Coronary artery (tissue), 2 donors: ENCODE measurements at regions not wholly inside any gene's neighbourhood (a gene's known extent, or its start where the extent isn't known, plus 50 kb on each side); places are given as distances from the start of the nearest gene placed in this dataset.

ENCODE experiments used
- DNase-seq: peaks from one replicate; pipeline ENCODE4 v3.0.0-alpha.2; 2017; ENCODE audit warnings: low spot score
- H3K27ac ChIP-seq, 2 donors: fragments of 200-600 bp; sonication (generic); one replicate each; pipeline ENCODE4 v1.5.1; 2016 to 2019
- H3K4me3 ChIP-seq: fragments of 200-600 bp; sonication (generic); 2 replicates; pipeline ENCODE4 v1.5.1; 2016; ENCODE audit warnings: mild to moderate bottlenecking, moderate library complexity
- TF ChIP-seq, protein P1 (sequence below): fragments of 200-600 bp; sonication (generic); IDR thresholded peaks from one replicate; pipeline ENCODE4 v1.5.1; 2019; ENCODE audit warnings: antibody characterized with exemption

GRCh38 chr3:152538518-152538917, 269.8 kb downstream of the MBNL1 start:
- DNase-seq: no peak
- Histone ChIP-seq H3K27ac (no peak overlapping the region), H3K4me3 (no peak overlapping the region)
- TF ChIP-seq, protein P1, sequence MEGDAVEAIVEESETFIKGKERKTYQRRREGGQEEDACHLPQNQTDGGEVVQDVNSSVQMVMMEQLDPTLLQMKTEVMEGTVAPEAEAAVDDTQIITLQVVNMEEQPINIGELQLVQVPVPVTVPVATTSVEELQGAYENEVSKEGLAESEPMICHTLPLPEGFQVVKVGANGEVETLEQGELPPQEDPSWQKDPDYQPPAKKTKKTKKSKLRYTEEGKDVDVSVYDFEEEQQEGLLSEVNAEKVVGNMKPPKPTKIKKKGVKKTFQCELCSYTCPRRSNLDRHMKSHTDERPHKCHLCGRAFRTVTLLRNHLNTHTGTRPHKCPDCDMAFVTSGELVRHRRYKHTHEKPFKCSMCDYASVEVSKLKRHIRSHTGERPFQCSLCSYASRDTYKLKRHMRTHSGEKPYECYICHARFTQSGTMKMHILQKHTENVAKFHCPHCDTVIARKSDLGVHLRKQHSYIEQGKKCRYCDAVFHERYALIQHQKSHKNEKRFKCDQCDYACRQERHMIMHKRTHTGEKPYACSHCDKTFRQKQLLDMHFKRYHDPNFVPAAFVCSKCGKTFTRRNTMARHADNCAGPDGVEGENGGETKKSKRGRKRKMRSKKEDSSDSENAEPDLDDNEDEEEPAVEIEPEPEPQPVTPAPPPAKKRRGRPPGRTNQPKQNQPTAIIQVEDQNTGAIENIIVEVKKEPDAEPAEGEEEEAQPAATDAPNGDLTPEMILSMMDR: no peak

- DNase-seq: no peak
- Histone ChIP-seq H3K27ac (no peak overlapping the region), H3K4me3 (no peak overlapping the region)
- TF ChIP-seq, protein P1: no peak
Observed at GRCh38 chr3:152539191-152539764, 270.5 kb downstream of the MBNL1 start.

DNA sequence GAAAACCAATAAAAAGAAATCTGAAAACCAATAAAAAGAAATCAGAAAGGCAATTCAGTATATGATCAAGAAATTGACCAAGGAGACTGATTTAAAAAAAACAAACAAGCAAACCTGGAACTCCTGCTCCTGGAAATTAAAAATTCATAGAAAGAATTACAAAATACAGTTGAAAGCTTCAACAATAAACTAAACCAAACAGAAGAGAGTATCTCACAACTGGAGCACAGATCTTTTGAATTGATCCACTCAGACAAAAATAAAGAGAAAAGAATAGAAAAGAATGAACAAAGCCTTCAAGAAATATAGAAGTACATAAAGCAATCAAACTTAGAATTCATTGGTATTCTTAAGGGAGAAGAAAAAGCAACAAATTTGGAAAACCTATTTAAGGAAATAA, 271.4 kb downstream of the MBNL1 start:
- H3K4me3 ChIP-seq: no peak overlapping the region
- TF ChIP-seq, protein P1: no peak
- no peak overlapping the region for H3K27ac ChIP-seq
- DNase-seq: no peak

DNA sequence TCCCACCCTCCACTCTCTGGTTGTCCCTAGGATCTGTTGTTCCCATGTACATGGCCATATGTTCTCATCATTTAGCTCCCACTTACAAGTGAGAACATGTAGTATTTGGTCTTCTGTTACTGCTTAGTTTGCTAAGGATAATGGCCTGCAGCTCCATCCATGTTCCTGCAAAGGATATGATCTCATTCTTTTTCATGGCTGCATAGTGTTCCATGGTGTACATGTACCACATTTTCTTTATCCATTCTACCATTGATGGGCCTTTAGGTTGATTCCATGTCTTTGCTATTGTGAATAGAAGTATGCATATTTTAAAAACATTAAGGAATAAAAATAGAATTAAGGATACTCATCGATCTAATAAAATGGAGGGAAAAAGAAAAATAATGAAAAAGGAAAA, 278.4 kb downstream of the MBNL1 start:
- H3K27ac ChIP-seq: no peak overlapping the region
- TF ChIP-seq, protein P1: no peak
- no peak for DNase-seq
- no peak overlapping the region for H3K4me3 ChIP-seq

GRCh38 chr3:152549263-152549662, 280.5 kb downstream of the MBNL1 start:
- Histone ChIP-seq H3K4me3 (no peak overlapping the region), H3K27ac (no peak overlapping the region)
- DNase-seq: no peak
- TF ChIP-seq, protein P1: no peak

DNA sequence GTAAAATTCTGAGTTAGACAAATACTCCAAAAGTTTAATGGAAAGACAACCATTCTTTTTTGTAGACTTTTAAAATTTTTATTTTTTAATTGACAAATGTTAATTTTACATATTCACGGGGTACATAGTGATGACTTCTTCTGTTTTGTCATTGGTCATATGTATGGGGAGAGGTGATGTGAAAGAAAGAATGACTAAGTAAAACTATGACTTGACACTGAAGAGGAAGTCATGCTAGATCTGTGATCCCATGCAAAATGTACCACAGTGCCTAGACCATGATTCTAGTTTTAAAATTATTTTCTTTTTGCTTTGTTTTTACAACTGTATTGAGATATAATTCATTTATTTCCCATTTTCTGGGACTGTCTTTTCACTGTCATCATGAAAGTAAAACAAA, 281.6 kb downstream of the MBNL1 start:
- Histone ChIP-seq H3K27ac (no peak overlapping the region), H3K4me3 (no peak overlapping the region)
- no peak for DNase-seq
- TF ChIP-seq, protein P1: no peak

DNA sequence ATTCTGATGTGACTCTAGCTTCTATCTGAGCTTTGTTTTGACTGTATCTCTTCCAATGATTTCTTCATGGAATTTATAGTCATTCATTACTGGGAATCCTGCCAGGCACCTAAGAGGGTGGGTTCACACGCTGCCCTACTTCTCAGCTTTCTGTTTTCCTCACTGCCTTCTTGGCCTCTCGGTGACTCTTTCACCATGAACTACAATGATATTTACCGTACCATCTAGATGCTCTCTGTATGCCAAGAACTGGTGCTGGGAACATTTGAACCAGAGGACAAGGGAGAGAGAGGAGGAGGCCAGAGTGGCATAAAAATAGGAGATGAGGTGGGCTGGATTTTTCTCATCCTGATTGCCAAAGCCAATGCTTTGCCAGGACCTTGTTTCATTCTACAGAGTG, 280.0 kb upstream of the P2RY1 start:
- TF ChIP-seq, protein P1: no peak
- no peak for DNase-seq
- Histone ChIP-seq H3K4me3 (no peak overlapping the region), H3K27ac (peak overlapping the region in 1 of 2 donors; percentile 76)
